Parathyroid adenoma (tissue), 2 donors: ENCODE measurements at regions not wholly inside any gene's neighbourhood (a gene's known extent, or its start where the extent isn't known, plus 50 kb on each side); places are given as distances from the start of the nearest gene placed in this dataset.

Experiments used
- H2AFZ ChIP-seq: fragments of 300-600 bp; sonication (generic); one replicate; pipeline ENCODE4 v1.7.0; 2017; ENCODE audit warnings: antibody characterized with exemption, mild to moderate bottlenecking
- H3K27ac ChIP-seq: fragments of 300-600 bp; sonication (generic); one replicate; pipeline ENCODE4 v1.7.0; 2017
- H3K27me3 ChIP-seq: fragments of 300-600 bp; sonication (generic); one replicate; pipeline ENCODE4 v1.7.0; 2017; ENCODE audit warnings: low read length; ENCODE audit not compliant: control insufficient read depth, insufficient read depth
- H3K36me3 ChIP-seq: fragments of 300-600 bp; sonication (generic); one replicate; pipeline ENCODE4 v1.7.0; 2017; ENCODE audit warnings: low read length; ENCODE audit not compliant: control insufficient read depth, insufficient read depth
- H3K4me1 ChIP-seq: fragments of 300-600 bp; sonication (generic); one replicate; pipeline ENCODE4 v1.7.0; 2017; ENCODE audit warnings: control low read depth
- H3K4me2 ChIP-seq: fragments of 300-600 bp; sonication (generic); one replicate; pipeline ENCODE4 v1.7.0; 2017; ENCODE audit warnings: low read length
- H3K4me3 ChIP-seq: fragments of 300-600 bp; sonication (generic); one replicate; pipeline ENCODE4 v1.7.0; 2017; ENCODE audit warnings: low read depth, low read length
- H3K79me2 ChIP-seq: fragments of 300-600 bp; sonication (generic); one replicate; pipeline ENCODE4 v1.7.0; 2017; ENCODE audit warnings: control low read depth
- H3K9ac ChIP-seq: fragments of 300-600 bp; sonication (generic); one replicate; pipeline ENCODE4 v1.7.0; 2017; ENCODE audit warnings: mild to moderate bottlenecking
- H3K9me3 ChIP-seq: fragments of 300-600 bp; sonication (generic); one replicate; pipeline ENCODE4 v1.7.0; 2017; ENCODE audit warnings: low read length; ENCODE audit not compliant: control insufficient read depth
- CTCF ChIP-seq: fragments of 300-600 bp; sonication (generic); IDR thresholded peaks from one replicate; pipeline ENCODE4 v1.7.0; 2017; ENCODE audit warnings: antibody characterized with exemption, mild to moderate bottlenecking
- donor health status: primary hyperparathyroidism.

GRCh38 chr10:85008488-85009184 is 680.2 kb downstream of the CCSER2 start:
- Histone ChIP-seq H3K4me1 (no peaks in the 10 kb centered on the region), H3K9me3 (no peaks in the 10 kb centered on the region), H2AFZ (no peak overlapping the region), H3K27me3 (no peaks in the 10 kb centered on the region), H3K27ac (no peak overlapping the region), H3K36me3 (no peaks in the 10 kb centered on the region), H3K9ac (no peak overlapping the region), H3K79me2 (no peaks in the 10 kb centered on the region), H3K4me3 (no peak overlapping the region), H3K4me2 (no peak overlapping the region)
- no peak for TF ChIP-seq CTCF

GRCh38 chr10:85012305-85012704 is 683.9 kb downstream of the CCSER2 start:
- Histone ChIP-seq H2AFZ (no peak overlapping the region), H3K27me3 (no peaks in the 10 kb centered on the region), H3K79me2 (no peaks in the 10 kb centered on the region), H3K4me2 (no peak overlapping the region), H3K4me1 (no peaks in the 10 kb centered on the region), H3K9ac (no peak overlapping the region), H3K27ac (no peak overlapping the region), H3K36me3 (no peaks in the 10 kb centered on the region), H3K4me3 (no peak overlapping the region), H3K9me3 (no peaks in the 10 kb centered on the region)
- TF ChIP-seq CTCF, result no peak

- no peaks in the 10 kb centered on the region for H3K9me3 ChIP-seq
- no peak overlapping the region for H3K9ac ChIP-seq
- H3K27ac ChIP-seq, result no peak overlapping the region
- H3K27me3 ChIP-seq, result no peaks in the 10 kb centered on the region
- no peak overlapping the region for H3K4me2 ChIP-seq
- no peaks in the 10 kb centered on the region for H3K36me3 ChIP-seq
- H3K4me1 ChIP-seq, result no peaks in the 10 kb centered on the region
- no peak overlapping the region for H2AFZ ChIP-seq
- TF ChIP-seq CTCF, result no peak
- no peak overlapping the region for H3K4me3 ChIP-seq
- H3K79me2 ChIP-seq, result no peaks in the 10 kb centered on the region
Measured at GRCh38 chr10:85026878-85027467, 698.6 kb downstream of the CCSER2 start.

- Histone ChIP-seq H3K9ac (no peak overlapping the region), H3K4me3 (no peak overlapping the region), H3K27ac (no peak overlapping the region), H3K4me1 (no peaks in the 10 kb centered on the region), H3K4me2 (no peak overlapping the region), H3K9me3 (no peaks in the 10 kb centered on the region), H3K36me3 (no peaks in the 10 kb centered on the region), H3K27me3 (no peaks in the 10 kb centered on the region), H2AFZ (no peak overlapping the region), H3K79me2 (no peaks in the 10 kb centered on the region)
- TF ChIP-seq CTCF, result no peak
Measured at GRCh38 chr10:85032981-85033380, 704.6 kb downstream of the CCSER2 start.

- Histone ChIP-seq H3K36me3 (no peaks in the 10 kb centered on the region), H3K9ac (no peak overlapping the region), H3K4me2 (no peak overlapping the region), H3K9me3 (no peaks in the 10 kb centered on the region), H2AFZ (no peak overlapping the region), H3K79me2 (no peaks in the 10 kb centered on the region), H3K4me1 (no peaks in the 10 kb centered on the region), H3K27ac (no peak overlapping the region), H3K4me3 (no peak overlapping the region), H3K27me3 (no peaks in the 10 kb centered on the region)
- TF ChIP-seq CTCF, result no peak
Measured at GRCh38 chr10:85036661-85037060, 708.3 kb downstream of the CCSER2 start.
